Mesothelial cell of epicardium (in vitro differentiated cells): ENCODE measurements at regions not wholly inside any gene's neighbourhood (a gene's known extent, or its start where the extent isn't known, plus 50 kb on each side); places are given as distances from the start of the nearest gene placed in this dataset.

Experiments used
- DNase-seq, 2 experiments: peaks; one replicate each; pipeline ENCODE4 v3.0.0; 2021; ENCODE audit warnings: low spot score in 2 of 2; ENCODE audit not compliant: unreplicated experiment in 2 of 2
- H3K27ac Mint-ChIP-seq: 2 replicates; pipeline ENCODE4 v1.8.0; 2021; ENCODE audit warnings: mixed read lengths
- H3K27me3 Mint-ChIP-seq: 2 replicates; pipeline ENCODE4 v1.8.0; 2021; ENCODE audit warnings: low read depth, mixed read lengths
- H3K36me3 Mint-ChIP-seq: 2 replicates; pipeline ENCODE4 v1.8.0; 2021; ENCODE audit warnings: mixed read lengths
- H3K4me1 Mint-ChIP-seq: 2 replicates; pipeline ENCODE4 v1.8.0; 2021; ENCODE audit warnings: mixed read lengths
- H3K4me3 Mint-ChIP-seq: 2 replicates; pipeline ENCODE4 v1.8.0; 2021; ENCODE audit warnings: mild to moderate bottlenecking, moderate library complexity, mixed read lengths
- H3K9me3 Mint-ChIP-seq: 2 replicates; pipeline ENCODE4 v1.8.0; 2021; ENCODE audit warnings: mixed read lengths
- CTCF ChIP-seq: fragments of 200-600 bp; sonication (generic); IDR thresholded peaks from one replicate; pipeline ENCODE4 v1.5.0; 2021; ENCODE audit warnings: antibody characterized with exemption; ENCODE audit not compliant: unreplicated experiment

DNA sequence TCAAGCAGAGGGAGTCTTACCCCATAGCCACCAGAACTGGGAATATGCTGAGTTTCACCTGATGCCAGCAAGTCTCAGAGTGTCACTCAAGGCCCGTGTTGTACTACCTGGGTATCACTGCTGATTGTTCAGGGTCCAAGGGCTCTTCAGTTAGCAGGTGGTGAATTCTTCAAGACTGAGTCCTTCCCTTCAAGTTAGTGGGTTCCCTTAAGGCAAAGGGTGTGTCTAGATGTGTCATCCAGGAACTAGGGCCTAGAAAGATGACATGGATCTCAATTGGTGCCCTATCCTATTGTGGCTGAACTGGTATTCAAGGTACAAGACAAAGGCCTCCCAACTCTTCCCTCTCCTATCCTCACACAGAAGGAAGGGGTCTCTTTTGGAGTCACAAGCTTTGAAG is 159.9 kb upstream of the DIPK2B start:
- Mint-ChIP-seq H3K4me3 (no peak overlapping the region), H3K27ac (no peak overlapping the region), H3K4me1 (no peaks in the 10 kb centered on the region), H3K27me3 (no peaks in the 10 kb centered on the region), H3K36me3 (no peaks in the 10 kb centered on the region), H3K9me3 (peaks cover 56% of the 10 kb centered on the region)
- DNase-seq: no peak
- TF ChIP-seq CTCF: no peak

- Mint-ChIP-seq H3K36me3 (no peaks in the 10 kb centered on the region), H3K4me1 (no peaks in the 10 kb centered on the region), H3K27ac (no peak overlapping the region), H3K4me3 (no peak overlapping the region), H3K9me3 (peaks cover 55% of the 10 kb centered on the region), H3K27me3 (no peaks in the 10 kb centered on the region)
- no peak for TF ChIP-seq CTCF
- DNase-seq: no peak
These were observed 157.7 kb upstream of the DIPK2B start for GRCh38 chrX:45358392-45358791.

GRCh38 chrX:45353456-45353855 is 152.8 kb upstream of the DIPK2B start:
- Mint-ChIP-seq H3K27me3 (no peaks in the 10 kb centered on the region), H3K27ac (no peak overlapping the region), H3K36me3 (no peaks in the 10 kb centered on the region), H3K9me3 (peaks cover 53% of the 10 kb centered on the region), H3K4me3 (no peak overlapping the region), H3K4me1 (no peaks in the 10 kb centered on the region)
- DNase-seq: no peak
- TF ChIP-seq CTCF: no peak

DNA sequence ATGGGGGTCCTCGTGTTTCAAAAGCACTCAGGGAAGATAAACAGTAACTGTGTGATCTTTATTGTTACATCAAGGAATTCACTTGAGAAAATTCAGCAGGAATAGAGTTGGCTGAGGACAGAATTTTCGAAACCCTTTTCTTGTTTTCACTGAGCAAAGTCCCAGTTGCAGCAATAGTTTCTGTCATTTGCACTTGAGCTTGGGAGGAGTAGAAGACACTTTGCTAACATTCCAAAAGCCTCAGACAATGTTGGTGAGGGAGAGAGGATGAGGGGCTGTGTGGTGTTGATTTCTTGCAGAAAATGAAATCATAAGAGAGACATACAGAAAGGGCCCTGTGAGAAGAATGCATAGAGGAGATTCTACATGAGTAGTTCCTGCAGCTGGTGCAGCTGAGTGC is 151.9 kb upstream of the DIPK2B start:
- DNase-seq: no peak
- TF ChIP-seq CTCF: no peak
- Mint-ChIP-seq H3K4me3 (no peak overlapping the region), H3K27ac (no peak overlapping the region), H3K27me3 (no peaks in the 10 kb centered on the region), H3K4me1 (no peaks in the 10 kb centered on the region), H3K9me3 (peaks cover 50% of the 10 kb centered on the region), H3K36me3 (no peaks in the 10 kb centered on the region)

DNA sequence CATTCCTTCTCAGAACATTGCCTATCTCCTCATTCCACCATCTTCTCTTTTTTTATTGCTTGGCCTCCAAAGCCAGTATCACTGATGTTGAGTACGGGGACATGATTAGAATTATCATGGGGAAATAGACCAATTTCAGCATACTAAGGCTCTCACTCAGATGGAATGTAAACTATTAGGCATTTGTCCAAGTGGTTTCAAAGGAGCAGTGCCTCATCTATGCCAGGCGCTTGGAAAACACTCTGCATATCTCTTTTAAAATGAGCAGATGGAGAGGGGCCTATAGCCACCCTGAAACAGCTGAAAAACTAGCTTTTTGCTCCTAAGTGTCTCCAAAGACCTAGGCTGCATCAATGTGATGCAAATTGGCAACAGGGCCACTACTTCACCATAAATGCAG is 150.8 kb upstream of the DIPK2B start:
- TF ChIP-seq CTCF: no peak
- H3K9me3 Mint-ChIP-seq: peaks cover 41% of the 10 kb centered on the region
- no peak for DNase-seq
- H3K27ac Mint-ChIP-seq: no peak overlapping the region
- H3K27me3 Mint-ChIP-seq: no peaks in the 10 kb centered on the region
- H3K4me3 Mint-ChIP-seq: no peak overlapping the region
- H3K4me1 Mint-ChIP-seq: no peaks in the 10 kb centered on the region
- H3K36me3 Mint-ChIP-seq: no peaks in the 10 kb centered on the region

- no peak overlapping the region for H3K4me3 Mint-ChIP-seq
- no peaks in the 10 kb centered on the region for H3K27me3 Mint-ChIP-seq
- no peak for DNase-seq
- no peaks in the 10 kb centered on the region for H3K36me3 Mint-ChIP-seq
- H3K9me3 Mint-ChIP-seq: peaks cover 38% of the 10 kb centered on the region
- H3K27ac Mint-ChIP-seq: no peak overlapping the region
- TF ChIP-seq CTCF: no peak
- H3K4me1 Mint-ChIP-seq: no peaks in the 10 kb centered on the region
These were observed 147.6 kb upstream of the DIPK2B start for GRCh38 chrX:45348296-45348695.
